SU-DHL-6 (cell line): ENCODE measurements at regions not wholly inside any gene's neighbourhood (a gene's known extent, or its start where the extent isn't known, plus 50 kb on each side); places are given as distances from the start of the nearest gene placed in this dataset.

Experiments used
- EZH2phosphoT487 ChIP-seq: fragments of 200-600 bp; sonication (generic), shearing (Covaris generic); conservative IDR thresholded peaks from 2 replicates; pipeline ENCODE4 v1.6.1; 2018; ENCODE audit warnings: mild to moderate bottlenecking, antibody characterized with exemption, low read length, moderate library complexity, mixed read lengths
- TF ChIP-seq, protein P1 (sequence below): fragments of 200-600 bp; sonication (generic); IDR thresholded peaks from one replicate; pipeline ENCODE4 v1.5.1; 2017; ENCODE audit warnings: antibody characterized with exemption, mild to moderate bottlenecking, low read length, moderate library complexity; ENCODE audit not compliant: insufficient read depth, poor library complexity, severe bottlenecking

DNA sequence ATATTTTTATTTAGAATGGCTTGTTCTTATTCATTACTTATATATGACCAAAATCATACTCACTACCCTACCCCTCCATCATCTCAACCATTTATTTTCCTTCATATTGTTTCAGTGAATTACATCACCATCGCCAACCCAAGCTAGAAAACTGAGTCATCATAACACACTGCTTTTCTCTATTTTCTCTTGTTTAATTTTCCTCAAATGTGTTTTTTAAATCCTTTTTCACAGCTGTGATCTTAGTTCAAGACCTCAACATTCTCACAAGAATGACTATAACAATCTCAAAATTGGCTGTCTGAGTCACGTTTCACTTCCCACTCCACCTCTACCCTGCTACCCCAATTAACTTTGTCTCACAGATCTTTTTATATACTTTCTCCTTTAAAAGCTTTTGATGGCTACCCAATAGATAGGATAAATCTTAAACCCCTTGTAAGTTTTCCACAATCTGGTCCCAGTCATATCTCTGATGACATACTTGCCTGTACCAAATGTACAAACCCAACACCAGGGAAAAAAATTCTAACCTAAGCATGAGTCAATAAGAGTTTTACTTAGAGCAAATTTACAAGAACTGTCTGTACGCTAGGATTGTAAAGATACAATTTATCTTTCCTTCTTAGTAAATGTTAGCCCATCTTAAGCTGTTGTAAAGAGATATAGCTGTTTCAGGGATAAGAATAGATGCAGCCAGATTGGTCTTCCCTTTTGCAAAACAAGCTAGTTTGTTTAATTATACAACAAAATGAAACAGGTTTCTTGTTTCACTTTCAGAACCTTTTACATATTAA lies 635.1 kb upstream of the SLC39A10 start:
- TF ChIP-seq, protein P1, sequence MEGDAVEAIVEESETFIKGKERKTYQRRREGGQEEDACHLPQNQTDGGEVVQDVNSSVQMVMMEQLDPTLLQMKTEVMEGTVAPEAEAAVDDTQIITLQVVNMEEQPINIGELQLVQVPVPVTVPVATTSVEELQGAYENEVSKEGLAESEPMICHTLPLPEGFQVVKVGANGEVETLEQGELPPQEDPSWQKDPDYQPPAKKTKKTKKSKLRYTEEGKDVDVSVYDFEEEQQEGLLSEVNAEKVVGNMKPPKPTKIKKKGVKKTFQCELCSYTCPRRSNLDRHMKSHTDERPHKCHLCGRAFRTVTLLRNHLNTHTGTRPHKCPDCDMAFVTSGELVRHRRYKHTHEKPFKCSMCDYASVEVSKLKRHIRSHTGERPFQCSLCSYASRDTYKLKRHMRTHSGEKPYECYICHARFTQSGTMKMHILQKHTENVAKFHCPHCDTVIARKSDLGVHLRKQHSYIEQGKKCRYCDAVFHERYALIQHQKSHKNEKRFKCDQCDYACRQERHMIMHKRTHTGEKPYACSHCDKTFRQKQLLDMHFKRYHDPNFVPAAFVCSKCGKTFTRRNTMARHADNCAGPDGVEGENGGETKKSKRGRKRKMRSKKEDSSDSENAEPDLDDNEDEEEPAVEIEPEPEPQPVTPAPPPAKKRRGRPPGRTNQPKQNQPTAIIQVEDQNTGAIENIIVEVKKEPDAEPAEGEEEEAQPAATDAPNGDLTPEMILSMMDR, result no peak
- TF ChIP-seq EZH2phosphoT487, result no peak
